Lung (tissue), 11 donors: ENCODE measurements at regions not wholly inside any gene's neighbourhood (a gene's known extent, or its start where the extent isn't known, plus 50 kb on each side); places are given as distances from the start of the nearest gene placed in this dataset.

Source experiments
- ATAC-seq: fragments of 200-7000 bp; cut with Tn5 transposase; one replicate; pipeline ENCODE4 v1.9.1; 2020; ENCODE audit warnings: moderate number of reproducible peaks; ENCODE audit not compliant: insufficient read depth, low FRiP score
- DNase-seq, 3 donors: peaks; one replicate each; pipeline ENCODE4 v3.0.0-alpha.2; 2013 to 2017
- H3K27ac ChIP-seq, 2 donors: one replicate each; pipeline ENCODE4 v1.5.1; 2013; ENCODE audit warnings: mild to moderate bottlenecking in 2 of 2, moderate library complexity in 2 of 2, control low read depth in 1 of 2, inconsistent platforms in 1 of 2, low read depth in 1 of 2, low read length in 1 of 2
- H3K27me3 ChIP-seq, 3 donors: one replicate each; pipeline ENCODE4 v1.5.1; 2013; ENCODE audit warnings: low read length in 2 of 3; ENCODE audit not compliant: control insufficient read depth in 3 of 3, insufficient read depth in 3 of 3
- H3K36me3 ChIP-seq, 4 donors: one replicate each; pipeline ENCODE4 v1.5.1; 2013; ENCODE audit warnings: low read length in 4 of 4, mild to moderate bottlenecking in 1 of 4, moderate library complexity in 1 of 4; ENCODE audit not compliant: control insufficient read depth in 4 of 4, insufficient read depth in 4 of 4
- H3K4me1 ChIP-seq, 5 donors: one replicate each; pipeline ENCODE4 v1.5.1; 2013; ENCODE audit warnings: low read length in 5 of 5, mild to moderate bottlenecking in 2 of 5, moderate library complexity in 1 of 5; ENCODE audit not compliant: control insufficient read depth in 5 of 5, insufficient read depth in 5 of 5
- H3K4me3 ChIP-seq: one replicate; pipeline ENCODE4 v1.5.1; 2013; ENCODE audit warnings: mild to moderate bottlenecking, control low read depth, moderate library complexity
- H3K9ac ChIP-seq, 2 donors: one replicate each; pipeline ENCODE4 v1.5.1; 2013; ENCODE audit warnings: low read length in 2 of 2, control low read depth in 1 of 2; ENCODE audit not compliant: insufficient read depth in 1 of 2
- H3K9me3 ChIP-seq, 4 donors: one replicate each; pipeline ENCODE4 v1.5.1; 2013; ENCODE audit warnings: low read length in 3 of 4, mild to moderate bottlenecking in 1 of 4, moderate library complexity in 1 of 4; ENCODE audit not compliant: control insufficient read depth in 4 of 4, insufficient read depth in 3 of 4
- WGBS, 2 donors: extraction: QIAGEN DNeasy Blood & Tissue Kit; methylation state at CpG; one replicate each; pipeline ENCODE4 v1.1.7; 2013; 5-methylcytosine and 5-hydroxymethylcytosine counted together
- TF ChIP-seq, protein P1 (sequence below): IDR thresholded peaks from 2 replicates; pipeline ENCODE4 v1.5.1; 2012; ENCODE audit warnings: mild to moderate bottlenecking; ENCODE audit errors: control extremely low read depth, extremely low read depth
- donor health status: control.
- donor health status: control.
- donor health status: Bipolar disorder and iron deficiency.
- donor health status: healthy.
- donor health status: DM: yes; HTN: yes; CAD: no.

DNA sequence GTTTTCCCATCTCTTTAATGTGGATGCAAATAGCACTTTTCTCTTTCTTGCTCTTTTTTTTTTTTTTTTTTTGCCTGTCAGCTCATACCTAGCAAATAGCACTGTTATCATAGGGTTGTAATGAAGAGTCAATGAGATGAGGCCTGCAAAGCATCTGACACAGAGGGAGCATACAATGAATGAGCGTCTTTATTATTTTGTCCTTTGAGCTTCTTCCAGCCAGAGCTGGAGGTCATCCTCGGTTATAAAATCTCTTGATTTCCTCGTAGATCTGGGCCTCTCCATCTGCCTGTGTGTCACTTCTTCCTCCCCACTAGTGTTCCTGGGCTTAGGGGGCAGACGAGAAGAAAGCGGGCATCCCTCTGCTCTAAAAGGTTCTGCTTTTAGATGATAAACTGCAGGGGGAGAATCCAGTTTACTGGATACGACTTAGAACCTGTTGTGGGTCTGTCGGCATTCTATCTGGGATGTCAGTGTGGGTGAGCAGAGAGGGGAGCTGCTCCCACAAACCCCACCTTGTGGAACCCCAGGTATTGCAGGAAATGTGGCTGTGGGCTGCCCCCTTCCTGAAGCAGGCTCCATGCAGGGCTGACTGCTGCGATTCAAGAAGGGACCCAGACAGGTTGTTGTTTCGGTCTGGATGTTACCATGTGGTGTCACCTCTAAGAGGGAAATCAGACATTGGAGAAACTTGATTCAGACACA, 135.8 kb upstream of the GPR26 start:
- no peak for ATAC-seq
- Histone ChIP-seq H3K9ac (no peak overlapping the region), H3K4me3 (no peak overlapping the region), H3K27me3 (peaks cover 0 to 12% (median 2%) of the 10 kb centered on the region in 3 donors), H3K4me1 (no peaks in the 10 kb centered on the region), H3K36me3 (no peaks in the 10 kb centered on the region), H3K27ac (no peak overlapping the region), H3K9me3 (peaks cover 0 to 3% (median under 1%) of the 10 kb centered on the region in 4 donors)
- TF ChIP-seq, protein P1, sequence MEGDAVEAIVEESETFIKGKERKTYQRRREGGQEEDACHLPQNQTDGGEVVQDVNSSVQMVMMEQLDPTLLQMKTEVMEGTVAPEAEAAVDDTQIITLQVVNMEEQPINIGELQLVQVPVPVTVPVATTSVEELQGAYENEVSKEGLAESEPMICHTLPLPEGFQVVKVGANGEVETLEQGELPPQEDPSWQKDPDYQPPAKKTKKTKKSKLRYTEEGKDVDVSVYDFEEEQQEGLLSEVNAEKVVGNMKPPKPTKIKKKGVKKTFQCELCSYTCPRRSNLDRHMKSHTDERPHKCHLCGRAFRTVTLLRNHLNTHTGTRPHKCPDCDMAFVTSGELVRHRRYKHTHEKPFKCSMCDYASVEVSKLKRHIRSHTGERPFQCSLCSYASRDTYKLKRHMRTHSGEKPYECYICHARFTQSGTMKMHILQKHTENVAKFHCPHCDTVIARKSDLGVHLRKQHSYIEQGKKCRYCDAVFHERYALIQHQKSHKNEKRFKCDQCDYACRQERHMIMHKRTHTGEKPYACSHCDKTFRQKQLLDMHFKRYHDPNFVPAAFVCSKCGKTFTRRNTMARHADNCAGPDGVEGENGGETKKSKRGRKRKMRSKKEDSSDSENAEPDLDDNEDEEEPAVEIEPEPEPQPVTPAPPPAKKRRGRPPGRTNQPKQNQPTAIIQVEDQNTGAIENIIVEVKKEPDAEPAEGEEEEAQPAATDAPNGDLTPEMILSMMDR: no peak
- DNase-seq: no peak
- 70% methylated on average over 9 of the region's 9 CpGs for WGBS, 2 donors

DNA sequence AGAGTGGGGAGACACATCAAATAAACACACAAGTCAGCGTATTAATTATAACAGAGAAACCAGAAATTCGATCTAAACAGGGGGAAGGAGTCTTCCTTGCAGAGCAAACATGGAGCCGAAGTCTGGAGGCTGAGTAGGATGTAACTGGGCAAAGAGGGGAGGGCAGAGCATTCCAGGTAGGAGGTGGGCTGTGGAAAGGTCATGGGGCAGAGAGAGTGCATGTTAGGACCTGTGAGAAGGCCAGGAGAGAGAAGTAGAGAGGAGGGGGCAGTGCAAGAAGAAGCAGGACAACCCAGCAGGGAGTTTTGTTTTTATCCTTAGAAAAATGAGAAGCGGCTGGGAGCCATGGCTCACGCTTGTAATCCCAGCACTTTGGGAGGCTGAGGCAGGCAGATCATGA, 130.8 kb upstream of the GPR26 start:
- no peak overlapping the region for H3K27ac ChIP-seq
- WGBS, 2 donors: 84% methylated on average over 5 of the region's 5 CpGs
- H3K27me3 ChIP-seq: peaks cover 0 to 29% (median 11%) of the 10 kb centered on the region in 3 donors
- H3K9ac ChIP-seq: no peak overlapping the region
- TF ChIP-seq, protein P1: no peak
- ATAC-seq (no peak), DNase-seq (no peak)
- H3K36me3 ChIP-seq: no peaks in the 10 kb centered on the region
- H3K4me3 ChIP-seq: no peak overlapping the region
- H3K9me3 ChIP-seq: peaks cover 0 to 3% (median under 1%) of the 10 kb centered on the region in 4 donors
- H3K4me1 ChIP-seq: no peaks in the 10 kb centered on the region

DNA sequence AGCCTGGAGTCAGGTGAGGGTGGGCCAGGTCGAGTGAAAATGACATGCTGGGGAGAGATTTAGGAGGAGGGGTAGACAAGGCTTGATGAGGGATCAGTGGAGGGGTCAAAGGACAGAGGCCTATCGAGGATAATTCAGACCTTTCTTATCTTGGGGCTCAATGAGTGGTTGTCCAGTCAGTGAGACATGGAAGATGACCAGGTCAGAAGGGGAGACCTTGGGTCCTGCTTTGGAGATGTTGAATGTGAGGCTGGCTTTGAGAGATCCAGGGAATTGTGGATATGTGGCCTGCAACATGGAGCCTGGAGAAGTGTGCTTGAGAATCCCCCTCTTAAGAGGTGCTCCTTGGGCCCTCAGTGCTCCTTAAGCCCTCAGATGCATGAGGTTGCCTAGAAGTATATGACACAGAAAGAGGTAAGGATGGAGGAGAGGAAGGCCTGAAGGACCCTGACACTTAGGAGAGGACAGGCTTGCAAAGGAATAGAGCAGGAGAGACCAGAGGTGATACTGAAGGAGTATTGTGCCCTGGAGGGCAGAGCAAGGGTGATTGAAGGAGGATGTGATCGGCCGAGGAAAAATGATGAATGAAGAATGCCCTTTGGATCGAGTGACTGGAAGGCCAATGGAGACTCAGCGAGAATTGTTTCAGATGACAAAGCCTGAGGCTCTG, 129.8 kb upstream of the GPR26 start:
- peaks cover 0 to 3% (median under 1%) of the 10 kb centered on the region in 4 donors for H3K9me3 ChIP-seq
- TF ChIP-seq, protein P1: no peak
- H3K4me3 ChIP-seq: no peak overlapping the region
- H3K27ac ChIP-seq: no peak overlapping the region
- H3K27me3 ChIP-seq: peaks cover 0 to 37% (median 15%) of the 10 kb centered on the region in 3 donors
- H3K4me1 ChIP-seq: no peaks in the 10 kb centered on the region
- no peak overlapping the region for H3K9ac ChIP-seq
- WGBS, 2 donors: 84% methylated on average over 6 of the region's 6 CpGs
- ATAC-seq (no peak), DNase-seq (no peak)
- no peaks in the 10 kb centered on the region for H3K36me3 ChIP-seq
